Fibroblast of gingiva (primary cell): ENCODE measurements at regions not wholly inside any gene's neighbourhood (a gene's known extent, or its start where the extent isn't known, plus 50 kb on each side); places are given as distances from the start of the nearest gene placed in this dataset.

Source experiments
- DNase-seq: peaks from one replicate; pipeline ENCODE4 v3.0.0-alpha.2; 2011; ENCODE audit warnings: low read depth

DNA sequence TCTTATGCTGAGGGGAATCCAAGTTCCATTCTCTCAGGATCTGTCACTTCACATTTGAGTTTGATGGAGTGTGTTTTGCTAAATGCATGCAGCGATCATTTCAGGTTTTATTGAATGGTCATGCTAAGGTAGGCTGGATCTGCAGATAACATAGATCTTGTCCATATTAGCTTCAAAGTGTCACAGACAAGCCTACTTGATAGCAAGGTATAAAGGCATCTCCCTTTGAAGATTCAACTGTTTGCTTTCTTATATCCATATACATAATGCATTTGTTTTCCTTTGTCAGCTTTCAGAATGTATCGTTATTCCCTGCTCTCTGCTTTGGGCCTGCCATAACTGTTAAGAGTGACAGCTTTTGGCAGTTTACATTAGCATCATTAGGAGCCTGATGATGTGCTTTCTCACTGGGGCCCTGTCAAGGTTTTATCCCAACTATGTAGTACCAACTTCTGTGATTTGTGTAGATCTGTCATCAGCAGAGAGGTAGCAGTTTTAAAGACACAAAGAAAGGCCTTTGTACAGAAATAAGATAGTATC, 604.3 kb upstream of the CDH7 start:
- no peak for DNase-seq

DNA sequence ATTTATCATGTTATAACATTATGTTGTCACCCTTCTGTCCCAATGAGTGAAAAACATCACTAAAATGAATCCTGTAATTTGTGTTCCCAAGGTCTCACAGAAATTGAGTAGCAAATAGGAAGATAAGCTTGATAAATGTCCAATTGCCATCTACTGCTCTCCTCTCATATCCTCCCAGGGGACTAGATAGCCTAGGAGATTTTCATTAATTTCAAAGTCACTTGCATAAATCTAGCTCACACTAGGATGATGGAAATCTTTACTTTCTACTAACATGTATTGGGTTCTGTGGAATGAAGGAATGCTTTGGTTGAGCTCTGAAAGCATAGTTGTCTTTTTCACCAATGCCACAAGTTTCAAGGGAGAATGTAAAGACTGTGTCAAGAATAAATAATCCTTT, 605.5 kb upstream of the CDH7 start:
- DNase-seq: no peak

GRCh38 chr18:65133610-65134009, 617.2 kb upstream of the CDH7 start:
- no peak for DNase-seq

- no peak for DNase-seq
These were observed 626.2 kb upstream of the CDH7 start for GRCh38 chr18:65124633-65125032.

DNA sequence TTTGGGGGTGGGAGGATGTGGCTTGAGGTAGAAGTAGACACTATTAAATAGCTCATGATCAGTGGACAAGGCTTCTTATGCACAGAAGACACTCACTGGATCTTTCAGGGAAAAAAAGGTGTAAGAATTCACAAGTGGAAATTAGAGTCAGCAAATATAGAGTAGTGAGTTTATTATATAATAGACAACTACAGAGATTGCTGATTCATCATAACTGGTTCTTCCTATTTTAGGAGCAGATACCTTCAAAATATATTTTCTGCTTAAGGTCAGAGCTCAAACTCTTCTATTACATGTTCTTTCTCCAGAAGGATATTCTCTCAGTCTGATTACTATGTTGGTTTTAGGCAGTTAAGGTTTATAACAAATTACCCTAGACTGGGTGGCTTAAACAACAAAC, 646.9 kb upstream of the CDH7 start:
- DNase-seq: no peak

DNA sequence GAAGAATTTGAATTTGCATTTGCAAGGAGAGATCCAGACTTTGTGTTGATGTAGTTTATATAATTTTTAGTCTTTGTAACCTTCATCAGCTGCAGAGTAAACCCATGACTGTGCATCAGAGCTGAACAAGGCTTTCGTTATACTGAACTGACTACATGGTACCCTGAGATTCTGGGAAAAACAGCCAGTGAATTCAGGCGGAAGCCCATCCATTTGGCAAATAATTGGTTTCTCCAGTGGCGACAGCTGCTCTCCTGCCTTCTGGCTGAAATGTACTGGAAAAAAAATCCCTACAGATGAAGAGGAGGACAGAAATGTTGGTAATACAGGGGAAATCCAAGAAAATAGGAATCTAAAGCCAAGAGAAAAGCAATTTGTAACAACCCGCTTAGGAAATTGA, 657.5 kb upstream of the CDH7 start:
- DNase-seq: no peak

- DNase-seq: no peak
These were observed 659.0 kb upstream of the CDH7 start for GRCh38 chr18:65091744-65092329.

DNA sequence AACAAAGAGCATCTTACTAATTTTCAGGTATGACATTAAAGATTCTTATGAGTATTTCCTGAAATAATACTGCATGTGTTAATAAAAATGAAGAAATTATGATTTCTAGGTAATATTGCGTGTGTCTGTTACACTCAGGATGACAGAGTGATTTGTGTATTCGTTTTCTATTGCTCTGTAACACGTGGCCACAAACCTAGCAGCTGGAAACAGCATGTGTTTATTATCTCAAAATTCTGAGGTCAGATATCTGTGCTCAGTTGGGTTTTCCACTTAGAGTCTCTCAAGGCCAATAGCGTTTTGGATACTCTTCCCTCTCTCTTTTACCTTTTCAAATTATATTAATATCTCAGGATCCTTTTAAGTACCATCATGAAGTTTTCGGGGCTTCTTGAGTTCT, 667.9 kb upstream of the CDH7 start:
- DNase-seq: no peak

DNA sequence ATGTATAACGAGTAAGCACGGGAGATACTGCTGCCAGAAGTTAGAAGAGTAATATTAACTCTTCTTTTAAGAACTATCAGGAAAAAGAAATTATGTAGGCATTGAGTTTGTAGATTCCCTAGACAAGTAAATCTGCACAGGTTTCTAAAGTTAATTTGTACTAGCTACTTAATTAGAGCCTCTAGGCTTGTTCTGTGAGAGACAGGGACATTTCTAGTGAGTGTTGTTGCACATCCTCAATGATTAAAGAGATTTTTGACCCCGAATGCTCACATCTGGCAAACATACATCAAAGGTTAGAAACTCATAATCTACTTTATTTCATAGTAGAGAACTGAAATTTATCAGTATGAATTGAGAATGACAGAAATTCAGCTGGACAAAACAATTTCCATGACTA, 669.0 kb upstream of the CDH7 start:
- no peak for DNase-seq

DNA sequence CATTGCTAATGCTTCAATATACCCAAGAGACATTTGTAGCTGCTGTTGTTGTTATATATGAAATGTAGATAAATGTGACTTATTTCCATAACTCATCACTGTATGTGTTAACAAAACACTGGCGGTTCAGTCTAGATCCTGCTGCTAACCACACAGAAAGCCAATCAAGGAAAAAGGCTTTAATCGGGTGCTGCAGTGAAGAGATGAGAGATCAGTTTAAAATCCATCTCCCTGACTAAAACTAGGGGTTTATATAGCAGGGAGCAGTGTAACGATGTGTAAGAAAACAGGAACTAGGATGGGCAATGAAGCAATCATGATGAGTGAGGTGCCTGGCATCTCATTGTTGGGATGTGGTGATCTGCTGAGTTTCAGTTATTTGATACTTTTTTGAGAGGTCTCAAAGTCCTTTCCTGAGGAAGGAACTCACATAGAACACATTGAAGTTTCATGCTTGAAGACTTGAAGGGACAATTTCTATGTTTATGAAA, 677.7 kb upstream of the CDH7 start:
- no peak for DNase-seq

DNA sequence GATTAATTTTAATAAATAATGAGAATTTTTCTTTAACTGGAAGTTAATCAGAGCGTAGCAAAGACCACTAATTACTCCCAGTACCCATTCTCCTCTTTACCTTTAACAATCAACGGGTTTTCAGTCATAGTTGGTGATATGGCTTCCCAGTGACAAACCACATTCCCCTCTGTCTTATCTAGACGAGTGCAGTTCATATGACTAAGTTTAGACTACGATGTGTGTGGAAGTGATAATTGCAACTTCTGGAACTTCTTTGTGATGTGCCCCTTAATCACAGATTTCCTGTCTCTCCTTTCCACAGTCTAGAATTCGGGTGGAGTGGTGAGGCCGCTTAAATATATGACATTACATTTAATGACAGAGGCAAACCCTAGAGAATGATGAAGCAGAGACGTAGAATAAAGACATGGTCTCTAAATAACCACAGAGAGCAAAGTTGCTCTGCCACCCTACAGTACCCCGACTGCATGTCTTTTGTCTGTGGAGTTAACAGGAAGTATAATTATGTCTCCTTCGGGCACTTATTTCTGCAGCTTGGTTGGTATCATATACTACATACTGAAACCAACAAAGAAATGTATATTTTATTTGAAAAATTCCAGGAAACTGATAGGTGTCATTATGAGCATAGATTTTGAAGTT, 693.3 kb upstream of the CDH7 start:
- DNase-seq: no peak

GRCh38 chr18:65056575-65056974, 694.2 kb upstream of the CDH7 start:
- no peak for DNase-seq

DNA sequence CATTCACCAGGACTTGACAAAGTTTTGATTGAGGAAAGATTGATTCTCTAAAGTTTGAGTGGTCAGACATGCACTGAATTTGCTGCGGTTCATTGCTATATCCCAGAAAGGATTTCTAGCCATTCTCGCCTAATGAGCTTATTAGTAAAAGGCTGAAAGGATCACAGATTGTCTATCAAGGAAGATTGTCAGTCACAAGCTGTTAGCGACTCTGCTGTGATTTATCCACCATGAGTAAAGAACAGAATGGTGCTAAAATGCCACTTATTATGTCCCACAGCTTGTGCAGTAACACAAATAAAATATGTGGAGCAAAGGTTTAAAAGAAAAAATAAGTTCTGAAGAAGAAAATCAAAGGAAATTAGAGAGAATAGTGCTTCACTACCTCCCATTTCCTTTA, 701.2 kb upstream of the CDH7 start:
- no peak for DNase-seq

- DNase-seq: no peak
These were observed 711.2 kb upstream of the CDH7 start for GRCh38 chr18:65039578-65039977.

- DNase-seq: no peak
These were observed 715.1 kb upstream of the CDH7 start for GRCh38 chr18:65035701-65036100.

DNA sequence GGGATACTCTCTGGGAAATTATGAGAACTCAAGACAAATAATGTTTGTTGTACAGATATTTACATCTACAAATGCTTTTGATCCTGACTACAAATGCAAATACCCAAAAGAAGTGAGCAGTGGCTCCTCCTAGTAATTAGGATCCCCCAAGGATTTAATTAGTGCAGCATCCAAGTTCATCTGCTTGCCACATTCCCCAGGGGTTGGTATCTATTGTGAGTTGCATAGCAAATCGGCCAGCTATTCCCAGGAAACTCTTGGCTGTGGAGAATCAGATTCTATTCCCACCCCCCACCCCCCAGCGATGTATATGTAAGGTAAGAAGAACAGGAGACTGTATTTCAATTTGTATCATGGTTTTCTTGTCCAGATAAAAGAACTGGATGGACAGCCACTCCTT, 725.1 kb upstream of the CDH7 start:
- no peak for DNase-seq

DNA sequence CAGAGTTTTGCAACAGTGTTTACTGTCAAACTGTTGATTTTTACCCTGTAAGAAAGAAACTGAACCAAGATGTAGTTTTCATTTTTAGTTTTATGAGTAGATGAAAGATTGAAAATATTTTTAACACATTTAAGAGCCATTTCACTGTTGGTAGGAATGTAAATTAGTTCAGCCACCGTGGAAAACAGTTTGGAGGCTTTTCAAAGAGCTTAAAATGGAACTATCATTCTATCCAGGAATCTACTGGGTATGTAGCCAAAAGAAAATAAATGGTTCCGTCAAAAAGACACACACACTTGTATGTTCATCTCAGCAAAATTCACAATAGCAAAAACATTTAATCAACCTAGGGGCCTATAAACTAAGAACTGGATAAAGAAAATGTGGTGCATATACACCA, 729.8 kb upstream of the CDH7 start:
- no peak for DNase-seq

GRCh38 chr18:65018184-65018583, 732.6 kb upstream of the CDH7 start:
- DNase-seq: no peak

DNA sequence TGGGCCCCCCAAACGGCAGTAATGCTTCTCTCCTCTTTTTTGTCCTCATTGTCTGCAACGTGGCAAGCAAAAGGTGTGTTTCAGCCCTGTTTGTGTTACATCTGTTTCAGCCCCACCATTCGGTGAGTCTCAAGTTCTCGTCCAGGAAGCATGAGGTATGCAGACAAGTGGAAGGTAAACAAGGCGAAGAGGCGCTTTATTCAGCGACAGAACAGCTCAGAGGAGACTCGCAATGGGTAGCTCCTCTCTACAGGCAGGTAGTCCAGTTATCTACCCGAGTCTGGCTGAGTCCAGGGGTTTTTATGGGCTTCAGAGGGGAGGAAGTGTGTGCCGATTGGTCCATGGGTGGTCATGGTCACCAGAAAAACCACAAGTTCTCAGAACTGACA, 733.4 kb upstream of the CDH7 start:
- no peak for DNase-seq

GRCh38 chr18:65016631-65017371, 734.0 kb upstream of the CDH7 start:
- DNase-seq: no peak

DNA sequence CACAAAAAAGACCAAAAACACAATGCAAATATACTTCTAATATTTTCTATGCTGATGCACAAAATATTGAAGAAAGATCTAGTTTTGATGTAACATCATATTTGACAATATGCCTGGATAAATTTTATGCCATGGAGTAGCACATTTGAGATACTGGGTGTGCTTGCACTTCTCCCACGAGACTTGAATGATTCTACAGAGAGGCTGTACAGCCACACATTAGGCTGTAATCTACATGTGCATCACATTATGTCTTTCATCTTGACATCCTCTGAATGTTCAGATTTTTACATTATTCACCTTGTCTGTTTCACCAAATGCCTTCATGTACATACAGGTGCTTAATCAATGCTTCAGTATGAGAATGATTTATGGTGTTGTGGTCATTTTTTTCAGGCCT, 756.4 kb upstream of the CDH7 start:
- DNase-seq: no peak

DNA sequence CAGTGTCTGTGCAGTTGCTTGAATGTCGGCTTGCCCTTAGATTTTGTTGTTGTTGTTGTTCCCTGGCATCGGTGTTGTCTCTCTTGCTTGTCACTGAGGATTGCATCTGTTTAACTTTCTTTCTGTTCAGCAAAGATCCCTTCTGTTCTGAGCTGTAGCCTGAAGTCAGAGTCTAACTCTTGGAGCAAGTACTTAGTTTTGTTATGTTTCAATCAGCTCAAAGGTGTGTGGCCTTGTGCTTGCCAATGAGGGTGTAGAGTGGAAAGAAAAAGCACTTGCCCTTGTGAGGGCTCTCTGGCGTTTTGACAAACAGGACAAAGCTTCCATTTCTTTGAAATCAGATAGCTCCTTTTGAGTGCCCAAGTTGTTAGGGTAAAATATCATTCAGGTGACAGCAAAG, 757.1 kb upstream of the CDH7 start:
- no peak for DNase-seq

- DNase-seq: no peak
These were observed 758.2 kb upstream of the CDH7 start for GRCh38 chr18:64992654-64993053.
